ENCODE measurements at regions not wholly inside any gene's neighbourhood (a gene's known extent, or its start where the extent isn't known, plus 50 kb on each side); places are given as distances from the start of the nearest gene placed in this dataset.

DNA sequence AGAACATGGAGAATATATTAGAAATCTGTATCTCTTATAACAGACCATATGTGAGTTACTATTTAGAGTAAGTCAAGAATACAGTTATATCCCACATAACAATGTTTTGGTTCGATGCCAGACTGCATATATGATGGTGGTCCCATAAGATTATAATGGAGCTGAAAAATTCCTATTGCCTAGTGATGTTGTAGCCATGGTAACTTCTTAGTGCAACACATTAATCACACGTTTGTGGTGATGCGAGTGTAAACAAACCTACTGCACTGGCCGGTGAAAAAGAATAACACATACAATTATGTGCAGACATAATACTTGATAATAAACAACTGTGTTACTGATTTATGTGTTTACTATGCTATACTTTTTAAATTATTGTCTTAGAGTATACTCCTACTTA is 69.8 kb upstream of the MNS1 start (continued):
- TF ChIP-seq, protein P1, sequence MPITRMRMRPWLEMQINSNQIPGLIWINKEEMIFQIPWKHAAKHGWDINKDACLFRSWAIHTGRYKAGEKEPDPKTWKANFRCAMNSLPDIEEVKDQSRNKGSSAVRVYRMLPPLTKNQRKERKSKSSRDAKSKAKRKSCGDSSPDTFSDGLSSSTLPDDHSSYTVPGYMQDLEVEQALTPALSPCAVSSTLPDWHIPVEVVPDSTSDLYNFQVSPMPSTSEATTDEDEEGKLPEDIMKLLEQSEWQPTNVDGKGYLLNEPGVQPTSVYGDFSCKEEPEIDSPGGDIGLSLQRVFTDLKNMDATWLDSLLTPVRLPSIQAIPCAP (CRISPR knock-in tag; IDR thresholded peaks at IDR 0.05) = no peak
- TF ChIP-seq ZBTB43 (CRISPR knock-in tag; IDR thresholded peaks at IDR 0.05) = no peak

- H3K36me3 Mint-ChIP-seq = no peaks in the 10 kb centered on the region
- ATAC-seq (no peak), DNase-seq (ENCODE audit: low spot score) (no peak)
- peaks cover 3% of the 10 kb centered on the region; the same call in 1 of the 2 replicates for H3K9me3 Mint-ChIP-seq
- peaks cover 5% of the 10 kb centered on the region; the same call in 1 of the 2 replicates for H3K4me1 Mint-ChIP-seq
- no peak overlapping the region for H3K27ac Mint-ChIP-seq
- no peaks in the 10 kb centered on the region for H3K27me3 Mint-ChIP-seq (ENCODE audit: low read depth)
- TF ChIP-seq FOXK1 (CRISPR knock-in tag; IDR thresholded peaks at IDR 0.05) = no peak
- TF ChIP-seq, protein P2, sequence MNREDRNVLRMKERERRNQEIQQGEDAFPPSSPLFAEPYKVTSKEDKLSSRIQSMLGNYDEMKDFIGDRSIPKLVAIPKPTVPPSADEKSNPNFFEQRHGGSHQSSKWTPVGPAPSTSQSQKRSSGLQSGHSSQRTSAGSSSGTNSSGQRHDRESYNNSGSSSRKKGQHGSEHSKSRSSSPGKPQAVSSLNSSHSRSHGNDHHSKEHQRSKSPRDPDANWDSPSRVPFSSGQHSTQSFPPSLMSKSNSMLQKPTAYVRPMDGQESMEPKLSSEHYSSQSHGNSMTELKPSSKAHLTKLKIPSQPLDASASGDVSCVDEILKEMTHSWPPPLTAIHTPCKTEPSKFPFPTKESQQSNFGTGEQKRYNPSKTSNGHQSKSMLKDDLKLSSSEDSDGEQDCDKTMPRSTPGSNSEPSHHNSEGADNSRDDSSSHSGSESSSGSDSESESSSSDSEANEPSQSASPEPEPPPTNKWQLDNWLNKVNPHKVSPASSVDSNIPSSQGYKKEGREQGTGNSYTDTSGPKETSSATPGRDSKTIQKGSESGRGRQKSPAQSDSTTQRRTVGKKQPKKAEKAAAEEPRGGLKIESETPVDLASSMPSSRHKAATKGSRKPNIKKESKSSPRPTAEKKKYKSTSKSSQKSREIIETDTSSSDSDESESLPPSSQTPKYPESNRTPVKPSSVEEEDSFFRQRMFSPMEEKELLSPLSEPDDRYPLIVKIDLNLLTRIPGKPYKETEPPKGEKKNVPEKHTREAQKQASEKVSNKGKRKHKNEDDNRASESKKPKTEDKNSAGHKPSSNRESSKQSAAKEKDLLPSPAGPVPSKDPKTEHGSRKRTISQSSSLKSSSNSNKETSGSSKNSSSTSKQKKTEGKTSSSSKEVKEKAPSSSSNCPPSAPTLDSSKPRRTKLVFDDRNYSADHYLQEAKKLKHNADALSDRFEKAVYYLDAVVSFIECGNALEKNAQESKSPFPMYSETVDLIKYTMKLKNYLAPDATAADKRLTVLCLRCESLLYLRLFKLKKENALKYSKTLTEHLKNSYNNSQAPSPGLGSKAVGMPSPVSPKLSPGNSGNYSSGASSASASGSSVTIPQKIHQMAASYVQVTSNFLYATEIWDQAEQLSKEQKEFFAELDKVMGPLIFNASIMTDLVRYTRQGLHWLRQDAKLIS (CRISPR knock-in tag; IDR thresholded peaks at IDR 0.05; ENCODE audit: borderline replicate concordance) = no peak
- TF ChIP-seq ZNF219 (CRISPR knock-in tag; IDR thresholded peaks at IDR 0.05; ENCODE audit: borderline replicate concordance) = no peak
- CTCF ChIA-PET = interaction anchor here (1.0 to 1.4 kb wide), 2 partner anchors 43 kb away, joined by 3 read pairs; no protein-coding TSS in a partner anchor
- H3K4me3 Mint-ChIP-seq = no peak overlapping the region
- POLR2A ChIA-PET = no interaction called here
These were observed 68.9 kb upstream of the MNS1 start for GRCh38 chr15:56533731-56534403.

DNA sequence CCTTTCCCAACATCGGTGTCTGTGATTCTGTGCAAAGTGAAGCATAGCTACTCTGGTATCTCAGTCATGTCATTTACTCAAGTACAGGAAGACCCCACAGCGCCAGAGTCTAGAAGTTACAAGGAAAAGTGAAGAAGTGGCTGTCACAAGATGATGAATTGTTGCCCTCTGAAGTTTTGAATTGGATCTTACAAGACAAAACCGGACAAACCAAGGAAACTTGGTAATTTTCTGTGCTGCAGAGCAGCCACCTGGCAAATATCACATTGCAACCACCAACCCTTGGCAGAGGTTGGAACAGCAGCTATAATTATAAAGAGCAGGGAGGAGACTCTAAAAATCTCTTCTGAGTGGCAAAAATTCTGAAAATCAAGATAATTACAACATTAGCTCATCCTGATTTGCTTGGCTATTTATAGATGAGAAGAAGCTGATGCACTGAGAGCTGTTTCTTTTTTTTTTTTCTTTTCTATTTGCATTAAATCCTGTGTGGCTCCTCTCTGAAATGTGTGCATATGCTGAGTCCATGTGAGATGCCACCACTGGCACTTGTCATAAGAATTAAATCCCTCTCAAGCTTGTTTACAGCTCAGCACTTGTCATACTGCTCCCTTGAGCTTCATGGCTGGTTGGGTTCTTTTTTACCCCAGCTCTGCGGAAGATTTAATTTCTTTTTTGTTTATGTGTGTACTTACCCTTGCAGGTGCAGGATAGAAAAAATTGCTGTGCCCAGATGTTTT is 68.0 kb upstream of the MNS1 start:
- Mint-ChIP-seq H3K36me3 (no peaks in the 10 kb centered on the region), H3K9me3 (no peaks in the 10 kb centered on the region), H3K27me3 (ENCODE audit: low read depth) (no peaks in the 10 kb centered on the region), H3K27ac (no peak overlapping the region), H3K4me3 (no peak overlapping the region), H3K4me1 (peaks cover 2% of the 10 kb centered on the region; the same call in 1 of the 2 replicates)
- CTCF ChIA-PET = interaction anchor here (0.7 to 1.4 kb wide), 3 partner anchors 42 to 773 kb away, joined by 3 to 4 read pairs (median 3); no protein-coding TSS in a partner anchor
- POLR2A ChIA-PET = no interaction called here
- ATAC-seq (no peak), DNase-seq (ENCODE audit: low spot score) (no peak)
- TF ChIP-seq CREB1 (CRISPR knock-in tag; IDR thresholded peaks at IDR 0.05) (no peak), PRDM15 (CRISPR knock-in tag; IDR thresholded peaks at IDR 0.05) (no peak), GTF2I (CRISPR knock-in tag; conservative IDR thresholded peaks at IDR 0.05) (no peak), USF2 (CRISPR knock-in tag; IDR thresholded peaks at IDR 0.05) (no peak), GRHL2 (CRISPR knock-in tag; IDR thresholded peaks at IDR 0.05; ENCODE audit: insufficient replicate concordance, severe bottlenecking) (no peak), GABPB1 (CRISPR knock-in tag; IDR thresholded peaks at IDR 0.05) (no peak), TP53 (CRISPR knock-in tag; IDR thresholded peaks at IDR 0.05) (no peak), HMGA2 (CRISPR knock-in tag; IDR thresholded peaks at IDR 0.05) (no peak)
- TF ChIP-seq, protein P3, sequence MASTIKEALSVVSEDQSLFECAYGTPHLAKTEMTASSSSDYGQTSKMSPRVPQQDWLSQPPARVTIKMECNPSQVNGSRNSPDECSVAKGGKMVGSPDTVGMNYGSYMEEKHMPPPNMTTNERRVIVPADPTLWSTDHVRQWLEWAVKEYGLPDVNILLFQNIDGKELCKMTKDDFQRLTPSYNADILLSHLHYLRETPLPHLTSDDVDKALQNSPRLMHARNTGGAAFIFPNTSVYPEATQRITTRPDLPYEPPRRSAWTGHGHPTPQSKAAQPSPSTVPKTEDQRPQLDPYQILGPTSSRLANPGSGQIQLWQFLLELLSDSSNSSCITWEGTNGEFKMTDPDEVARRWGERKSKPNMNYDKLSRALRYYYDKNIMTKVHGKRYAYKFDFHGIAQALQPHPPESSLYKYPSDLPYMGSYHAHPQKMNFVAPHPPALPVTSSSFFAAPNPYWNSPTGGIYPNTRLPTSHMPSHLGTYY (CRISPR knock-in tag; IDR thresholded peaks at IDR 0.05) = no peak
- TF ChIP-seq, protein P4, sequence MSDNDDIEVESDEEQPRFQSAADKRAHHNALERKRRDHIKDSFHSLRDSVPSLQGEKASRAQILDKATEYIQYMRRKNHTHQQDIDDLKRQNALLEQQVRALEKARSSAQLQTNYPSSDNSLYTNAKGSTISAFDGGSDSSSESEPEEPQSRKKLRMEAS (CRISPR knock-in tag; IDR thresholded peaks at IDR 0.05) = no peak
- TF ChIP-seq, protein P5, sequence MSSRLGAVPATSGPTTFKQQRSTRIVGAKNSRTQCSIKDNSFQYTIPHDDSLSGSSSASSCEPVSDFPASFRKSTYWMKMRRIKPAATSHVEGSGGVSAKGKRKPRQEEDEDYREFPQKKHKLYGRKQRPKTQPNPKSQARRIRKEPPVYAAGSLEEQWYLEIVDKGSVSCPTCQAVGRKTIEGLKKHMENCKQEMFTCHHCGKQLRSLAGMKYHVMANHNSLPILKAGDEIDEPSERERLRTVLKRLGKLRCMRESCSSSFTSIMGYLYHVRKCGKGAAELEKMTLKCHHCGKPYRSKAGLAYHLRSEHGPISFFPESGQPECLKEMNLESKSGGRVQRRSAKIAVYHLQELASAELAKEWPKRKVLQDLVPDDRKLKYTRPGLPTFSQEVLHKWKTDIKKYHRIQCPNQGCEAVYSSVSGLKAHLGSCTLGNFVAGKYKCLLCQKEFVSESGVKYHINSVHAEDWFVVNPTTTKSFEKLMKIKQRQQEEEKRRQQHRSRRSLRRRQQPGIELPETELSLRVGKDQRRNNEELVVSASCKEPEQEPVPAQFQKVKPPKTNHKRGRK (CRISPR knock-in tag; IDR thresholded peaks at IDR 0.05; ENCODE audit: borderline replicate concordance) = no peak
